Adrenal gland (tissue), 9 donors: ENCODE measurements at regions not wholly inside any gene's neighbourhood (a gene's known extent, or its start where the extent isn't known, plus 50 kb on each side); places are given as distances from the start of the nearest gene placed in this dataset.

ENCODE experiments used
- DNase-seq, 7 donors: peaks; one replicate each; pipeline ENCODE4 v3.0.0-alpha.2; 2019 to 2020
- H3K27ac ChIP-seq, 5 donors: fragments of 200-600 bp; sonication (generic) in 4 of 5; 1 replicate in 3 of 5; 2 replicates in 2 of 5; pipeline versions ENCODE4 v1.5.1 to v1.8.0; 2016 to 2020; ENCODE audit warnings: mild to moderate bottlenecking in 1 of 5
- H3K27me3 ChIP-seq: fragments of 200-600 bp; 2 replicates; pipeline ENCODE4 v1.8.0; 2021
- H3K36me3 ChIP-seq, 2 donors: fragments of 200-600 bp; replicated peaks in 1 of 2; 1 replicate in 1 of 2; 2 replicates in 1 of 2; pipeline versions ENCODE4 v1.5.1 to v1.8.0; 2018 to 2022
- H3K4me1 ChIP-seq, 2 donors: fragments of 200-600 bp; replicated peaks in 1 of 2; 1 replicate in 1 of 2; 2 replicates in 1 of 2; pipeline versions ENCODE4 v1.5.1 to v1.8.0; 2018 to 2021
- H3K4me3 ChIP-seq, 4 donors: fragments of 200-600 bp; sonication (generic) in 3 of 4; one replicate each; pipeline ENCODE4 v1.5.1; 2016 to 2018
- H3K9me3 ChIP-seq, 3 donors: fragments of 200-600 bp; sonication (generic) in 1 of 3; replicated peaks in 1 of 3; 1 replicate in 2 of 3; 2 replicates in 1 of 3; pipeline versions ENCODE4 v1.5.1 to v1.8.0; 2016 to 2021
- POLR2A ChIP-seq, 2 donors: fragments of 450-650 bp; IDR thresholded peaks; one replicate each; pipeline ENCODE4 v1.6.1; 2017; ENCODE audit warnings: antibody characterized with exemption in 2 of 2, mild to moderate bottlenecking in 2 of 2, moderate library complexity in 1 of 2
- WGBS, 4 donors: extraction: QIAGEN DNeasy Blood & Tissue Kit in 2 of 4; methylation state at CpG; one replicate each; pipeline versions ENCODE4 v1.1.5 to v1.1.7; 2013 to 2017; 5-methylcytosine and 5-hydroxymethylcytosine counted together
- intact Hi-C, 2 donors: fragments of 100-400 bp; cut with DNase I; formaldehyde crosslinking; loops; one replicate each; pipeline versions ENCODE4 v1.14.1 to v1.15.0; 2022 to 2023
- TF ChIP-seq, protein P1 (sequence below), 6 experiments: fragments of 450-650 bp in 4 of 6; fragments of 200-600 bp in 2 of 6; sonication (generic) in 1 of 6; IDR thresholded peaks; 1 replicate in 5 of 6; 2 replicates in 1 of 6; pipeline versions ENCODE4 v1.5.1 to v1.8.0; 2016 to 2021; ENCODE audit warnings: antibody characterized with exemption in 6 of 6, mild to moderate bottlenecking in 2 of 6, moderate library complexity in 1 of 6
- donor health status: healthy with polysubstance abuse.
- donor health status: Bipolar disorder and iron deficiency.
- donor health status: DM: yes; HTN: yes; CAD: no.
- donor health status: DM: no; HTN: no; CAD: no.
- donor health status: DM: no; HTN: no; CAD: no.

DNA sequence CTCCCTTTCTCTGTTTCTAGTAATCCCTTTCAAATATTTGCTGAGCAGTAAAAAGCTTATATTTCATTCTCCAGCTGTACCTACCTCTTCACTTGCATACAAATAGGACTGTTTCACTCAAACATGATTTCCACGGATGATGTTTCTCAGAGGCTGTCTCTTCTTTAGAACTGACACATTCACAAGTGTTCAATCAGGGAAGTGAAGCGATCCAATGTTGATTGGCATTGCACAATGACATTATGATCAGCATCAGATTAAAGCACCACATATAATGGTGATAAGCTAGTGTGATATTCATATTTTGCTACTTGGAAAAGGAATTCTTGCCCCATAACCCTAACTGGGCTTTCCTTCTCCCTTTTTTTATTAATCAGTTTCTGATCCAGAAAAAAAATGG, 681.8 kb downstream of the TBC1D32 start:
- H3K4me3 ChIP-seq: no peak overlapping the region
- WGBS, 4 donors: 83 to 91% (median 87%) methylated on average over 2 of the region's 2 CpGs
- no peaks in the 10 kb centered on the region for H3K27me3 ChIP-seq
- no peaks in the 10 kb centered on the region for H3K36me3 ChIP-seq
- no peak for DNase-seq
- TF ChIP-seq POLR2A (IDR thresholded peaks at IDR 0.05): no peak
- TF ChIP-seq, protein P1, sequence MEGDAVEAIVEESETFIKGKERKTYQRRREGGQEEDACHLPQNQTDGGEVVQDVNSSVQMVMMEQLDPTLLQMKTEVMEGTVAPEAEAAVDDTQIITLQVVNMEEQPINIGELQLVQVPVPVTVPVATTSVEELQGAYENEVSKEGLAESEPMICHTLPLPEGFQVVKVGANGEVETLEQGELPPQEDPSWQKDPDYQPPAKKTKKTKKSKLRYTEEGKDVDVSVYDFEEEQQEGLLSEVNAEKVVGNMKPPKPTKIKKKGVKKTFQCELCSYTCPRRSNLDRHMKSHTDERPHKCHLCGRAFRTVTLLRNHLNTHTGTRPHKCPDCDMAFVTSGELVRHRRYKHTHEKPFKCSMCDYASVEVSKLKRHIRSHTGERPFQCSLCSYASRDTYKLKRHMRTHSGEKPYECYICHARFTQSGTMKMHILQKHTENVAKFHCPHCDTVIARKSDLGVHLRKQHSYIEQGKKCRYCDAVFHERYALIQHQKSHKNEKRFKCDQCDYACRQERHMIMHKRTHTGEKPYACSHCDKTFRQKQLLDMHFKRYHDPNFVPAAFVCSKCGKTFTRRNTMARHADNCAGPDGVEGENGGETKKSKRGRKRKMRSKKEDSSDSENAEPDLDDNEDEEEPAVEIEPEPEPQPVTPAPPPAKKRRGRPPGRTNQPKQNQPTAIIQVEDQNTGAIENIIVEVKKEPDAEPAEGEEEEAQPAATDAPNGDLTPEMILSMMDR (IDR thresholded peaks at IDR 0.05): no peak
- intact Hi-C loops: no loop called here
- no peaks in the 10 kb centered on the region for H3K9me3 ChIP-seq
- no peak overlapping the region for H3K27ac ChIP-seq
- no peaks in the 10 kb centered on the region for H3K4me1 ChIP-seq

DNA sequence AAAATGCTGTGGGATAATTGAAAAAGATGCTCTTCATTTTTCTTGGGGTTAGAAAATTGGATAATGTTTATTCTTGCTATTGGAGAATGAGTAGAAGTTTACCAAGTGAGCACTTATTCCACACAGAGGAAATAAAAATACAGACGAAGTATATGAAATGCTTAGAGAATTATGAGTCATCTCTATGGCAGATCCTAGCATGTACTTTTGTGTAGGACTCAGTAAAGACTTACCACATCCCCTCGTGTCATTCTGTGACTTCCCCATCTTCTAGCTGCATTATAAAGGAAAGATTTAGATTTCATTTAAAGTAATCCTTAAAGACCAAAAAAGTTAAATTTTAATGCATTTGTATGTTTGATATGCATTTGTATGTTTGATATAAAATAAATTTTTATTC, 685.6 kb downstream of the TBC1D32 start:
- TF ChIP-seq POLR2A (IDR thresholded peaks at IDR 0.05): no peak
- TF ChIP-seq, protein P1 (IDR thresholded peaks at IDR 0.05): no peak
- intact Hi-C loops: no loop called here
- WGBS, 4 donors: 20 to 47% (median 28%) methylated on average over 2 of the region's 2 CpGs

DNA sequence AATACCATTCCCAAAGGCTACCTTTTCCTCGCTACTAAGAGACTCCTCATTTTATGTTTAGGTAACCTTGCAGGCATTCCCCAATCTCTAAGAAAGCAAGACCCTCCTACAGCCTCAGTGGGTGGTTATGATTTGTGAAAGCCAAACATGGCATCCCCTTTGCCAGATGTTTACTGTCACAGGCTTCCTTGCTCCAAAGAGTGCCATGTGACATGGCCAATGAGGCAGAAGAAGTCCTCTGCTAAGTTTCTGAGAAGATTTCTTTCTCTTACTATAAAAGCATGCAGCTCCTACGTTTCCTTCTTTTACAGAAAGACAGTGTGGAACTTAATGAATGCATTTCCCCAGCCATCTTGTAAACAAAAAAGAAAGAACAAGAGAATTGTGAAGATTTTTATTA, 688.2 kb downstream of the TBC1D32 start:
- Histone ChIP-seq H3K36me3 (no peaks in the 10 kb centered on the region), H3K4me3 (no peak overlapping the region), H3K9me3 (no peaks in the 10 kb centered on the region), H3K4me1 (no peaks in the 10 kb centered on the region), H3K27ac (no peak overlapping the region), H3K27me3 (no peaks in the 10 kb centered on the region)
- no peak for DNase-seq
- whole genome bisulfite sequencing, 4 donors: 31 to 77% (median 34%) methylated on average over 2 of the region's 2 CpGs
- intact Hi-C loops: no loop called here
- TF ChIP-seq POLR2A (IDR thresholded peaks at IDR 0.05): no peak
- TF ChIP-seq, protein P1 (IDR thresholded peaks at IDR 0.05): no peak

More for the DNA sequence above, 685.6 kb downstream of the TBC1D32 start:
- Histone ChIP-seq H3K4me1 (no peaks in the 10 kb centered on the region), H3K27me3 (no peaks in the 10 kb centered on the region), H3K36me3 (no peaks in the 10 kb centered on the region), H3K4me3 (no peak overlapping the region), H3K9me3 (no peaks in the 10 kb centered on the region), H3K27ac (no peak overlapping the region)
- DNase-seq: no peak

DNA sequence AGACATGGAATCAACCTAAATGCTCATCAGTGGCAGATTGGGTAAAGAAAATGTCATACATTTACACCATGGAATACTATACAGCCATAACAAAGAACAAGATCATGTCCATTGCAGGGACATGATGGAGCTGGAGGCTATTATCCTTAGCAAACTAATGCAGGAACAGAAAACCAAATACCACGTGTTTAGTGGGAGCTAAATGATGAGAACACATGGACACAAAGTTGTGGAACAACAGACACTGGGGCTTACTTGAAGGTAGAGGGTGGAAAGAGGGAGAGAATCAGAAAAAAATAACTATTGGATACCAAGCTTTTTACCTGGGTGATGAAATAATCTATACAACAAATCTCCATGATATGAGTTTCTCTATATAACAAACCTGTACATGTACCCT, 701.3 kb downstream of the TBC1D32 start:
- no peaks in the 10 kb centered on the region for H3K27me3 ChIP-seq
- H3K36me3 ChIP-seq: no peaks in the 10 kb centered on the region
- H3K4me3 ChIP-seq: no peak overlapping the region
- H3K4me1 ChIP-seq: no peaks in the 10 kb centered on the region
- DNase-seq: no peak
- no peaks in the 10 kb centered on the region for H3K9me3 ChIP-seq
- intact Hi-C loops: no loop called here
- WGBS, 4 donors: 57 to 66% (median 60%) methylated on average over 1 of the region's 1 CpG
- no peak overlapping the region for H3K27ac ChIP-seq
- no peak for TF ChIP-seq POLR2A (IDR thresholded peaks at IDR 0.05)
- TF ChIP-seq, protein P1 (IDR thresholded peaks at IDR 0.05): no peak
